CD14-positive monocyte (primary cell): ENCODE measurements at regions not wholly inside any gene's neighbourhood (a gene's known extent, or its start where the extent isn't known, plus 50 kb on each side); places are given as distances from the start of the nearest gene placed in this dataset.

ENCODE experiments used
- DNase-seq, 3 donors: peaks; one replicate each; pipeline ENCODE4 v3.0.0-alpha.2; 2011 to 2022
- H2AFZ ChIP-seq: 2 replicates; pipeline ENCODE4 v1.6.0; 2012; ENCODE audit warnings: mild to moderate bottlenecking, low read depth, low read length, inconsistent platforms; ENCODE audit not compliant: insufficient read depth, poor library complexity, severe bottlenecking
- H3K27ac ChIP-seq, 2 donors: 1 replicate in 1 of 2; 2 replicates in 1 of 2; pipeline ENCODE4 v1.5.1; 2012 to 2013; ENCODE audit warnings: low read length in 2 of 2, control low read depth in 1 of 2, inconsistent platforms in 1 of 2, low read depth in 1 of 2, mild to moderate bottlenecking in 1 of 2
- H3K27me3 ChIP-seq, 2 donors: one replicate each; pipeline versions ENCODE4 v1.6.0 to v1.6.1; 2011 to 2013; ENCODE audit warnings: low read length in 2 of 2; ENCODE audit not compliant: control insufficient read depth in 2 of 2, insufficient read depth in 2 of 2
- H3K36me3 ChIP-seq, 2 donors: replicated peaks in 1 of 2; 1 replicate in 1 of 2; 2 replicates in 1 of 2; pipeline versions ENCODE4 v1.5.1 to v1.6.1; 2012 to 2013; ENCODE audit warnings: low read length in 2 of 2, control low read depth in 1 of 2, inconsistent platforms in 1 of 2, mild to moderate bottlenecking in 1 of 2; ENCODE audit not compliant: insufficient read depth in 2 of 2, control insufficient read depth in 1 of 2
- H3K4me1 ChIP-seq, 2 donors: 1 replicate in 1 of 2; 2 replicates in 1 of 2; pipeline versions ENCODE4 v1.5.1 to v1.6.1; 2012 to 2013; ENCODE audit warnings: low read length in 2 of 2, control low read depth in 1 of 2, inconsistent platforms in 1 of 2, mild to moderate bottlenecking in 1 of 2, moderate library complexity in 1 of 2; ENCODE audit not compliant: insufficient read depth in 2 of 2, control insufficient read depth in 1 of 2
- H3K4me2 ChIP-seq: replicated peaks from 2 replicates; pipeline ENCODE3; 2012; ENCODE audit warnings: low read length, moderate library complexity, mild to moderate bottlenecking; ENCODE audit not compliant: poor library complexity, severe bottlenecking; ENCODE audit errors: extremely low read depth
- H3K4me3 ChIP-seq, 3 experiments: fragments of 200-600 bp in 1 of 3; sonication (generic) in 1 of 3; replicated peaks in 1 of 3; 1 replicate in 2 of 3; 2 replicates in 1 of 3; pipeline ENCODE4 v1.5.1; 2011 to 2013; ENCODE audit warnings: low read length in 3 of 3, mild to moderate bottlenecking in 3 of 3, control low read depth in 2 of 3, low read depth in 2 of 3, inconsistent platforms in 1 of 3, moderate library complexity in 1 of 3
- H3K79me2 ChIP-seq: 2 replicates; pipeline ENCODE4 v1.6.0; 2012; ENCODE audit warnings: mild to moderate bottlenecking, control low read depth, inconsistent platforms, low read length, moderate library complexity; ENCODE audit not compliant: insufficient read depth
- H3K9ac ChIP-seq: 2 replicates; pipeline ENCODE4 v1.6.0; 2017; ENCODE audit warnings: low read length, mild to moderate bottlenecking; ENCODE audit not compliant: insufficient read depth, poor library complexity, severe bottlenecking
- H3K9me3 ChIP-seq, 2 donors: replicated peaks in 1 of 2; 1 replicate in 1 of 2; 2 replicates in 1 of 2; pipeline versions ENCODE4 v1.5.1 to v1.6.1; 2012 to 2013; ENCODE audit warnings: low read length in 2 of 2, control low read depth in 1 of 2; ENCODE audit not compliant: control insufficient read depth in 1 of 2, insufficient read depth in 1 of 2
- H4K20me1 ChIP-seq: 2 replicates; pipeline ENCODE4 v1.6.0; 2012; ENCODE audit warnings: mild to moderate bottlenecking, low read length, control low read depth, moderate library complexity; ENCODE audit not compliant: insufficient read depth
- H3K27ac Mint-ChIP-seq, 7 donors: one replicate each; pipeline ENCODE4 v1.8.0; 2020; ENCODE audit warnings: mild to moderate bottlenecking in 7 of 7, mixed read lengths in 7 of 7, moderate library complexity in 6 of 7, inconsistent platforms in 2 of 7
- H3K27me3 Mint-ChIP-seq, 3 donors: one replicate each; pipeline ENCODE4 v1.8.0; 2021 to 2022; ENCODE audit warnings: low read depth in 3 of 3, mild to moderate bottlenecking in 3 of 3, mixed read lengths in 3 of 3, moderate library complexity in 3 of 3, inconsistent platforms in 1 of 3
- H3K36me3 Mint-ChIP-seq, 2 donors: one replicate each; pipeline ENCODE4 v1.8.0; 2020; ENCODE audit warnings: mixed read lengths in 2 of 2, inconsistent platforms in 1 of 2, mild to moderate bottlenecking in 1 of 2
- H3K4me1 Mint-ChIP-seq: one replicate; pipeline ENCODE4 v1.8.0; 2020; ENCODE audit warnings: mild to moderate bottlenecking, mixed read lengths
- H3K4me3 Mint-ChIP-seq, 2 donors: one replicate each; pipeline ENCODE4 v1.8.0; 2020; ENCODE audit warnings: mild to moderate bottlenecking in 2 of 2, mixed read lengths in 2 of 2, moderate library complexity in 1 of 2
- H3K9me3 Mint-ChIP-seq, 7 donors: one replicate each; pipeline ENCODE4 v1.8.0; 2020 to 2022; ENCODE audit warnings: mixed read lengths in 7 of 7, mild to moderate bottlenecking in 6 of 7, moderate library complexity in 6 of 7, inconsistent platforms in 2 of 7
- WGBS: methylation state at CpG from one replicate; pipeline ENCODE4 v1.1.5; 2013; ENCODE audit warnings: missing lambda C conversion rate; ENCODE audit not compliant: insufficient coverage; 5-methylcytosine and 5-hydroxymethylcytosine counted together
- intact Hi-C, 2 donors: fragments of 100-400 bp; cut with micrococcal nuclease; formaldehyde crosslinking; loops; one replicate each; pipeline versions ENCODE4 v1.15.0 to v1.15.1; 2023
- TF ChIP-seq, protein P1 (sequence below): fragments of 200-600 bp; IDR thresholded peaks from one replicate; pipeline ENCODE4 v1.8.0; 2022; ENCODE audit warnings: antibody characterized with exemption, mild to moderate bottlenecking

DNA sequence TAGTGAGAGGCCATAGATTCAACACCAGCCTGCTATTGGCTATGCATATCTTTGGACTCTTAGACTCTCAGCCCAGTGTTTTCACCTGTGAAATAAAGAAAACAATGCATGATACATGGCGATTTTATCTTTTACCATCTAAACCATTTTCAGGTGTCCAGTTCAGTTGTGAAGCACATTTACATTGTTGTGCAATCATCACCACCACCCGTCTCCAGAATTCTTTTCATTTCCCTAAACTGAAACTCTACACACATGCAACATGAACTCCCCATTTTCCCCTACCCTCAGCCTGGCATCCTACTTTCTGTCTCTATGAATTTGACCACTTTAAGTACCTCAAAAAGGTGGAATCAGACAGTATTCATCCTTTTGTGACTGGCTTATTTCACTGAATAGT lies 420.6 kb downstream of the MED10 start:
- no peaks in the 10 kb centered on the region for H3K4me1 Mint-ChIP-seq
- intact Hi-C loops, result no loop called here

DNA sequence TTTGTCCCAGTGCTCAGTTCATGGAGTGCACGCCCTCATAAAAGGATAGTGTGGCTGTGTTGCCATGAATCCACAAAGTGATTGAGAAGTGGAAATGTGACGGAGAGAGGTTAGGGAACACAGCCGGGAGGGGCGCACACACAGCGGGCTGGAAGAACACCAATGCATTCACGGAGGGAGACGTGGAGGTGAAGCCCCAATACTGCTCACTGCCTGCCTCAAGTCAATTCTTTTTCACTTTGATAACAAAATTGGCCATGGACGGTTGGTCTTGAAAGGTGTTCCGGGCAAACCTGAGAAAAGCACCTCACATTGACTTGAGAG lies 424.1 kb downstream of the MED10 start:
- H2AFZ ChIP-seq, result no peak overlapping the region
- H3K79me2 ChIP-seq, result no peaks in the 10 kb centered on the region
- Mint-ChIP-seq H3K27ac (no peak overlapping the region), H3K4me3 (no peak overlapping the region), H3K27me3 (peaks cover 0 to 2% (median 0%) of the 10 kb centered on the region in 3 donors), H3K36me3 (no peaks in the 10 kb centered on the region), H3K9me3 (peaks cover 2 to 22% (median 5%) of the 10 kb centered on the region in 7 donors), H3K4me1 (no peaks in the 10 kb centered on the region)
- no peaks in the 10 kb centered on the region for H3K36me3 ChIP-seq
- intact Hi-C loops, result no loop called here
- H3K4me2 ChIP-seq, result no peak overlapping the region
- no peaks in the 10 kb centered on the region for H3K4me1 ChIP-seq
- no peaks in the 10 kb centered on the region for H4K20me1 ChIP-seq
- no peak overlapping the region for H3K27ac ChIP-seq
- peaks cover 7 to 19% of the 10 kb centered on the region in 2 donors for H3K9me3 ChIP-seq
- H3K9ac ChIP-seq, result no peak overlapping the region
- no peak for DNase-seq
- TF ChIP-seq, protein P1, sequence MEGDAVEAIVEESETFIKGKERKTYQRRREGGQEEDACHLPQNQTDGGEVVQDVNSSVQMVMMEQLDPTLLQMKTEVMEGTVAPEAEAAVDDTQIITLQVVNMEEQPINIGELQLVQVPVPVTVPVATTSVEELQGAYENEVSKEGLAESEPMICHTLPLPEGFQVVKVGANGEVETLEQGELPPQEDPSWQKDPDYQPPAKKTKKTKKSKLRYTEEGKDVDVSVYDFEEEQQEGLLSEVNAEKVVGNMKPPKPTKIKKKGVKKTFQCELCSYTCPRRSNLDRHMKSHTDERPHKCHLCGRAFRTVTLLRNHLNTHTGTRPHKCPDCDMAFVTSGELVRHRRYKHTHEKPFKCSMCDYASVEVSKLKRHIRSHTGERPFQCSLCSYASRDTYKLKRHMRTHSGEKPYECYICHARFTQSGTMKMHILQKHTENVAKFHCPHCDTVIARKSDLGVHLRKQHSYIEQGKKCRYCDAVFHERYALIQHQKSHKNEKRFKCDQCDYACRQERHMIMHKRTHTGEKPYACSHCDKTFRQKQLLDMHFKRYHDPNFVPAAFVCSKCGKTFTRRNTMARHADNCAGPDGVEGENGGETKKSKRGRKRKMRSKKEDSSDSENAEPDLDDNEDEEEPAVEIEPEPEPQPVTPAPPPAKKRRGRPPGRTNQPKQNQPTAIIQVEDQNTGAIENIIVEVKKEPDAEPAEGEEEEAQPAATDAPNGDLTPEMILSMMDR, result no peak
- H3K4me3 ChIP-seq, result no peak overlapping the region
- no peaks in the 10 kb centered on the region for H3K27me3 ChIP-seq
- WGBS, result 71% methylated on average over 7 of the region's 9 CpGs

More for the DNA sequence above, 420.6 kb downstream of the MED10 start:
- Mint-ChIP-seq H3K27me3 (peaks cover 0 to 2% (median 0%) of the 10 kb centered on the region in 3 donors), H3K36me3 (no peaks in the 10 kb centered on the region), H3K9me3 (peaks cover 8 to 22% (median 10%) of the 10 kb centered on the region in 7 donors), H3K27ac (no peak overlapping the region), H3K4me3 (no peak overlapping the region)
- Histone ChIP-seq H3K9ac (no peak overlapping the region), H3K4me2 (no peak overlapping the region), H4K20me1 (no peaks in the 10 kb centered on the region), H3K36me3 (no peaks in the 10 kb centered on the region), H3K4me3 (no peak overlapping the region), H3K27me3 (no peaks in the 10 kb centered on the region), H3K79me2 (no peaks in the 10 kb centered on the region), H3K27ac (no peak overlapping the region), H3K4me1 (no peaks in the 10 kb centered on the region), H2AFZ (no peak overlapping the region), H3K9me3 (peaks cover 19 to 22% of the 10 kb centered on the region in 2 donors)
- TF ChIP-seq, protein P1, result no peak
- DNase-seq, result no peak
- WGBS, result 50% methylated on average over 1 of the region's 2 CpGs
